Left forelimb (tissue), 1 donor: ENCODE measurements at regions not wholly inside any gene's neighbourhood (a gene's known extent, or its start where the extent isn't known, plus 50 kb on each side); places are given as distances from the start of the nearest gene placed in this dataset.

Source experiments
- DNase-seq: peaks from one replicate; pipeline ENCODE4 v3.0.0-alpha.2; 2018; ENCODE audit warnings: low spot score

- no peak for DNase-seq
Measured at GRCh38 chr15:94607176-94607654, 375.9 kb downstream of the MCTP2 start.

DNA sequence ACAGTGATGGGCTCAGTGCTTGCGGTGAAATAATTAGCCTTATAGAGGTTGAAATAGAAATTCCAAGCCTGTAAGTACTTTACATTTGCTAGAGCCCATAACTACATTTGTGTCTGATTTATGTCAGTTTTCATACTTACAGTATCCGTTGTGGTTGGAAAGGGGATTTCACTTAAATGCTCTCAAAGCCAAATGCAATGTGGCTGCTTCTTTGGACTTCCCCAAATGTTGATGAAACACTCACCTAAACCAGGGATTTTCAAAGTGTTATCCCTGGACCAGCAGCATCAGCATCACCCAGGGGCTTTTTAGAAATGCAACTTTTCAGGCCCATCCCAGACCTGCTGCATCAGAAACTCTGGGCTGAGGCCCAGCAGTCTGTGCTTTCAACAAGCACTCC is 378.7 kb downstream of the MCTP2 start:
- no peak for DNase-seq

- no peak for DNase-seq
Measured at GRCh38 chr15:94610485-94610884, 379.1 kb downstream of the MCTP2 start.

DNA sequence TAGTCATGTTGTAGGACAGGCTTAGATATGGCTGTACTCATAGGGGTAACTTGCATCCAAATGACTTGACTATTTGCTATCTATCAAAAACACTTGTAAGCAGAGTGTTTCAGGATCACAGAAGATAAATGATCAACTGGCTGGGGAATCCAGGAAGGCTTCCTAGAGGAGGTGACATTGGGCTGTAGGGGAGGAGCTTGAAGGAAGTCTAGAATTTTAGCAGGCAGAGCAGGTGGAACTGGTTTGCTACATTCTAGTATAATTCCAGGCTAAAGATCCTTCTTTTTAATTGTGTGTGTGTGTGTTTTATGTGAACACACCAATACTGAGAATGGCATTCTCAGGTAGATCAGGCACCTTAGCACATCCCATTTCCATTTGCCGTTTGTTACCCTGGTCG is 380.3 kb downstream of the MCTP2 start:
- no peak for DNase-seq

DNA sequence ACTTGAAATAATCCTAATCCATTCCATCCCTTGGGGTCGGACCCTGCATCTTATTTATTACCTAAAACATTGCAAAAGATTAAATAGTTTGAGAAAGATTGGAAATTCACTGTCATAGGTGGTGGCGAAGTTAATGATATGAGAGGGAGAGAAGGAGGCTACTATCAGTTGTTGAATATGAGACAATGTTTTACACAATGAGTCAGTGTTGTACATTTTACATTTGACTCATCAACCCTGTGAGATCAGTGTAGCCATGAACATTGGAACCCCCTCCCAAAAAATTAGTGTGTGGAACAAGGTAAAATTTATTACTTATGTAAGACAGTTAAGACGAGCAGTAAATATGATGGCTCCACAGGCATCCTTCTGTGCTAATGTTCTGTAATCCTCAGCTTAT is 384.3 kb downstream of the MCTP2 start:
- no peak for DNase-seq

DNA sequence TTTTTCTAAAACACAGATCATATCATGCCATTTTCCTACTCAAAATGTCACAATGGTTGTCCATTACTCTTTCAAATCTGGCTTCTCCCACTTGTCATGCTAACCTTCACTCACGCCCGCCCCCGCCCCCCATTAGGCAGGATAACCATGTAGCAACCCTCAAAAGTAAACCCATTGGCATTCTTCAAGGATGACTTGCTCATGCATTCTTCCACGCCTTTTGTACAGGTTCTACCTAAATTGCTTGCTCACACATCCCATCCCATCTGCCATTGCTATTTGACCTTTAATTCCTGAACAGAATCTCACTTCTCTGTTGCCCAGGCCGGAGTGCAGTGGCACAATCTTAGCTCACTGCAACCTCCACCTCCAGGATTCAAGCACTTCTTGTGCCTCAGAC is 389.3 kb downstream of the MCTP2 start:
- no peak for DNase-seq

- no peak for DNase-seq
Measured at GRCh38 chr15:94621736-94622135, 390.4 kb downstream of the MCTP2 start.

DNA sequence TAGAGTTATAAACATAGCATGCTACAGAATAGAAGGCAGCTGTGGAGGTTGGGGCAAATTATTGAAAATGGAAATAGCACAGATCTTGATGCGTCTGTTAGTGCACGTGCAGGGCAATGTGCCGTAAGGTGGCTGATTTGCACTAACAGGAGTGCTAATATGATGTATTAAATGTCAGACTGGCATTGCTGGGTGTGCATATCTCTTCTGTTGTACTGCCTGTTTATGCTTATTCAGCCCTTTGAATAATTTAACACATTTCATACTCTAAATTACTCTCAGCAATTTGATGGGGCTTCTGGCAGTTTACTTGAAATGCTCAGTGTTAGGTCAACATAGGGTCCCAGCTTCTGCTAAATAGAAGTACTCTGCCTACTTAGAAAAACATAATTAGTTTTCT is 395.6 kb downstream of the MCTP2 start:
- DNase-seq: no peak

- DNase-seq: no peak
Measured at GRCh38 chr15:94631608-94632007, 400.2 kb downstream of the MCTP2 start.

DNA sequence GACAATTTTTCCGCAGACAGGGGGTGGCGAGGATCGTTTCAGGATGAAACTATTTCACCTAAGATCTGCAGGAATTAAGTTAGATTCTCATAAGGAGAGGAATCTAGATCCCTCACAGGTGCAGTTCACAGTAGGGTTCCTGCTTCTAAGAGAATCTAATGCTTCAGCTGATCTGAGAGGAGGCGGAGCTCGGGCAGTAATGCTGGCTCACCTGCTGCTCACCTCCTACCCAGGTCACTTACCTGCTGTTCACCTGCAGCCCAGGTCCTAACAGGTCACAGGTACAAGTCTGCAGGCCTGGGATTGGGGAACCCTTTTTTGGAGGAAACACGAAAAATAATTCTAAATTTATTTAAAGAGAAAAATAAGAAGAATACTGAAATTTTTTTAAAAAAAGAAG is 406.8 kb downstream of the MCTP2 start:
- no peak for DNase-seq

GRCh38 chr15:94639701-94640100 is 408.3 kb downstream of the MCTP2 start:
- no peak for DNase-seq

- DNase-seq: no peak
Measured at GRCh38 chr15:94644433-94644832, 413.1 kb downstream of the MCTP2 start.

GRCh38 chr15:94653071-94653470 is 421.7 kb downstream of the MCTP2 start:
- DNase-seq: no peak

DNA sequence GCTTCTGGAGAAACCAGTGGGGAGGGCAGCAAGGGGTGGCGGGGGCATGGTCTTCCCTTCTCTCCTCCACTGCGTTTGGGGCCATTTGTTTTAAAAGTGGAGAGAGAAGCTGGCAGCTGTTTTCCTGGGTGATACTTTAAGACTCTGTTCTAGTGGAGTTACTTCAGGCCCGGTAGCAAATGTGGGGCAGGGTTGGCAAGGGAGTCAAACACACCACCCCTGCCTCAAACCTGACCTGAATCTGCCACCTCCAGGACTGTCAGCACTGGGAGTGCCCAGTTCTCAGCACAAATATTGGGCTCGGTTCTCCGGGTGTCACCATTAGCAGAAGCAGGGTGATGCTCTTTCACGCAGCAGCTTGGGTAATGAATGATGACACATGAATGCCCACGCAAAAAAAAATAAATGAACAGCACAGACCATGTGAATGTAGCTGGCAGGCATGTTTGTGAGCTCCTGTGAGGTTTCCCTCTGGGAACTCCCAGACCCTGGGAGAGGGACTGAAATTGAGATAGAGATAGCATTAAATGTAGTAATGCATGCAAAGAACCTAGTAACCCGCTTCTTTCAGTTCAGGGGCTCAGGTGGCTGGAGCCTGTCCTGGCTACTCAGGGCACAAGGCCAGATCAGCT is 424.0 kb downstream of the MCTP2 start:
- DNase-seq: no peak

DNA sequence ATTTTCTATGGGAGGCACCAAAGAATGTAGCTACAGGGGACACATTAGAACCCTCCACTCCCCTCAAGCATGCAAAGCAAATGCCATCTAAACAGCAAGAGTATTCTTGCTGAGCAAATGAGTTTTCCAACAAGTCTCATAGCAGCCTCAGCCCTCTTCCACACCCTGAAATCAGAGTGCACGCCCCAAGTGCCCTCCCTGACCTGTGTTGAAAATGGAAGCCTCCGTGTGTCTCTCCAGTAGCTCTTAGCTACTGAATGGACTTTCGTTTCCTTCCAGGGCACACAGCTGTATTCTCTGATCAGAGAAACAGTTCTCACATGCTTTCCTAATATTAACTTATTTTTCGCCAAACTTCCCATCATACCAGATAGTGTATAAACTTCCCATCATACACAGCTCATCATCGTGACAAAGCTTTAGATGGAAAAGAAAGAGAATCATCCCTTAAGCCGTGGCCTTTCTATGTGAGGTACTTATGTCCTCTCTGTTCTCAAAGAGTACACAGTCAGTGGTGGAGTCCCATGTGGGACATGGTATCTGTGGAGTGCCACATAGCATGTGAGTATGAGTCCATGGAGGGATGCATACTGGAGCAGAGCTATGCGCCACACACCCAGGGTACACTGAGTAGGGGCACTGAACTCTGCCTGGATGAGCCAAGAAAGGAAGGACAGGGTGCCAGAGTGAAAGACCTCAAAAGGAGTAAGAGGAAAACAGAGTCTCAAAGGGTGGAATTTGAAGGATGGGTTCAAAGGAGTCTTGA is 434.5 kb downstream of the MCTP2 start:
- no peak for DNase-seq

DNA sequence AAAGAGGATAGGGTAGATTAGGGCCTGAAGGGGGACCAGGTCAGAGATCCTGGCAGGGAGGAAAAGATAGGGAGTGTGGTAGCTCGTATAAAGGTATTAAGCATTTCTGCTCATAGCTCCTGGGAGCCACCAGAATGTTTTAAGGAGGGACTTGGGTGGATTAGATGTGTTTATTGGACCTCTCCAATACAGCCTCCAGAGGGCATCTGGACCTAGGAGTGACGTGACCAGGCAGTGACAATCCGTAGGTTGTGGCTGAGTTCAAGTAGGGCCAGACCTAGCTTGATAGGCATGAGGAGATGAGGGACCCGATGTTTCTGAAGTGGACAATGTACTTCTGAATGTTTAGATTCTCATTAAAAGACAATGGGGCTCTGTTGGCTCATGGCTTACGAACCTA is 435.2 kb downstream of the MCTP2 start:
- no peak for DNase-seq

GRCh38 chr15:94667109-94667508 is 435.7 kb downstream of the MCTP2 start:
- no peak for DNase-seq

GRCh38 chr15:94670438-94671034 is 439.2 kb downstream of the MCTP2 start:
- no peak for DNase-seq

- no peak for DNase-seq
Measured at GRCh38 chr15:94671858-94672532, 440.6 kb downstream of the MCTP2 start.

DNA sequence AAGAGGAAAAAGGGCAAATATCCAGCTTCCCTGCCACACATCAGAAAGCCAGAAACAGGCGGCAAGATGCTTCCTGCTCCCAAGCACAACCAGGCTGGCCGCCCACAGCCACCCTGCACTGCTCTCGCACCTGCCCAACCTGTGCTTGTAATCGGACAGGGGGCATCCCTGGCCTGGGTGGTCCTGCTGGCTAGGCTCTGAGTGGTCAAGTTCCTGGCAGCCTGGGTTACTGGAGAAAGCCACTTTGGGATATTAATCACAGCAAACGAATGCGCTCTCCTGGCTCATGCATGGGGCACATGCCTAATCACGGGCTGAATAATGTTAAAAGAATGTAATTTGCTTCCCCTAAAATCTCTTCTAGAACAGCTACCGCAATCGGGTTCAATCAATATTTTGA is 442.4 kb downstream of the MCTP2 start:
- DNase-seq: no peak

DNA sequence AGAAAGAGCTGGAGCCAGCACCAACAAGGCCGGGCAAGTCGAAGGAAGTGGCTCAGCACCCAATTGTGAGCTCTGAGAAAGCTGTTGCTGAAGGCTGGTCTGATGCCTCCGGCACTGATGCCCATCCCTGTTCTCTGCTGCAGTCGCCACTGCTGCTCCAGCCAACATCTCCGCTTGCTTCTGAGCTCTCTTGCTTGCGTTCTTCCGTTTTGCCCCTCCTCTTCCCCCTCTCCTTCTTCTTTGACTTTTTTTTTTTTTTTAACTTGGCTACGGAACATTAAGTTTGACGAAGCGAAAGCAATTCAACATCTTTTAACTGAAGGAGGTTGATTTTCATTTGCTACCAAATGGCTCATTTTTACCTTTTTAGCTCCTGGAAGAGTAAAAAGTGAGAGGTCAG is 442.9 kb downstream of the MCTP2 start:
- DNase-seq: no peak

DNA sequence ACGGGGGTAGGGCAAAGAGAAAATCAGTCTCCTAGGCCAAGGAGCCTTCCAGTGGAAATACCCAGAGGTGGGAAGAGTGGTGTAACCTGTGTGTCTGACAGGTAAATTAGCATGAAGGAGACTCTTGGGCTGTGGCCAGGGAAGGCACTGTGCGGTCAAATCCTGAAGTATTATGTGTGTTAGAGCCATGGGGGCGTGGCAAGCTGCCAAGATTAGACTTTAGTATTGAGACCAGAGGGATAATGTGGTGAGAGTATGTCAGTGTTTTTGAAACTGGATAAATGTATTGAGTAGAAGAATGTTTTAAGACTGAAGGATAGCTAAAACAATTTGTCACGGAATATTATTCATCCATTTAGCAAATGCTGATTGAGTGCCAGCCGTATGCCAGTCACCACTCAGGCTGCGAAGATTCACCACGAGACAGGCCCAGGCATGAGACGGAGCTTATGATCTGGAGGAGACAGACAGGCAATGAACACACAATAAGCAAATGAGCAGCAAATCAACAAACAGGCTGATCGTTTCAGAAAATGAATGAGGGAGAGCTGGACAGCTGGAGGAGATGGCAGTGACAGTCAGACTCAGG is 445.9 kb downstream of the MCTP2 start:
- DNase-seq: no peak
